ENCODE measurements at regions not wholly inside any gene's neighbourhood (a gene's known extent, or its start where the extent isn't known, plus 50 kb on each side); places are given as distances from the start of the nearest gene placed in this dataset.

DNA sequence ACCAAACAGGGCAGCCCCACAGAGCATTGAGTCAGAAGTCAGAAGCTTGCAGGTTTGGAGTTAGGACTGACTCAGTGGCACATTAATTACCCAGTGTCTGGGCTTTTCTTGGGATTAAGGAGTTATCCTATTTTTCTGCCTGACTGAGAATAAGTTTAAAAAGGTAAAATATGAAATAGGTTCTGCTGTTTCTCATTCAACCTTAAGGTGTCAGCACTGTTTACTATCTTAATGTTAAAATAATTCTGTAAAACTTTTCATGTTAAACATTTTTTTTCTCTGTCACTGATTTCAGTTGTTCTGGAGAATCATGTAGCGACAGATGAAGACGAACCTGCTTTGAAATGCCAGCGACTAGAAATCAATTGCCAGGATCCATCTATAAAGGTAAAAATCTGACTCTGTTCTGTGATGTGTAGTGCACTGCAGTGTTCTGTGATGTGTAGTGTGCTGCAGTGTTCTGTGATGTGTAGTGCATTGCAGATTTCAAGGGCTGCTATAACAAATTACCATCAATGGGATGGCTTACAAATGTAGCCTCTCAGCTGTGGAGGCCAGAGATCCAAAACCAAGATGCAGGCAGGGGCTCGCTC is 128.0 kb downstream of the LAT start:
- ATAC-seq (ENCODE audit: low read depth) (no peak), DNase-seq (no peak)
- Histone ChIP-seq H4K8ac (ENCODE audit: low read depth in 2 of 2, low read length in 2 of 2) (no peak overlapping the region), H2AFZ (replicated peaks; ENCODE audit: low read length, poor library complexity) (no peak overlapping the region), H2BK120ac (ENCODE audit: low read depth, low read length) (no peak overlapping the region; the same call in 1 of the 2 replicates), H4K5ac (ENCODE audit: low read depth, low read length) (peak overlapping the region; percentile 31; the same call in 1 of the 2 replicates), H3K4me2 (ENCODE audit: low read depth, low read length) (no peak overlapping the region), H2BK20ac (ENCODE audit: low read depth, low read length) (no peak overlapping the region), H3K18ac (ENCODE audit: low read depth, low read length) (no peak overlapping the region), H3K9me3 (ENCODE audit: control insufficient read depth, insufficient read depth, low read length) (no peaks in the 10 kb centered on the region), H2AK9ac (replicated peaks; ENCODE audit: low read depth, low read length, poor library complexity) (no peak overlapping the region), H3K23ac (ENCODE audit: low read depth, low read length) (no peak overlapping the region), H3K4ac (ENCODE audit: low read depth, low read length) (no peak overlapping the region), H3K4me1 (ENCODE audit: control insufficient read depth, insufficient read depth, low read length) (peaks cover 10% of the 10 kb centered on the region; the same call in 1 of the 2 replicates), H4K20me1 (ENCODE audit: insufficient read depth, low read length) (no peaks in the 10 kb centered on the region), H4K91ac (ENCODE audit: insufficient read depth, low read depth, low read length) (peak overlapping the region; percentile 3; the same call in 1 of the 2 replicates), H2BK15ac (ENCODE audit: low read depth, low read length) (no peak overlapping the region), H3K9me1 (ENCODE audit: insufficient read depth, low read length) (no peaks in the 10 kb centered on the region), H3K4me3 (ENCODE audit: insufficient read depth, low read depth, low read length) (no peak overlapping the region), H3K27me3 (ENCODE audit: control insufficient read depth, insufficient read depth, low read length) (no peaks in the 10 kb centered on the region), H2AK5ac (ENCODE audit: low read depth, low read length) (no peak overlapping the region), H3K9ac (ENCODE audit: low read depth, low read length) (no peak overlapping the region), H3K14ac (replicated peaks; ENCODE audit: low read depth, low read length) (no peak overlapping the region), H3K36me3 (ENCODE audit: control insufficient read depth, insufficient read depth, low read length) (peaks cover 4% of the 10 kb centered on the region; the same call in 1 of the 2 replicates), H3K27ac (ENCODE audit: insufficient read depth, low read length) (peak overlapping the region; percentile 33; the same call in 1 of the 2 replicates), H3K56ac (ENCODE audit: extremely low read depth, insufficient read depth, low read length) (no peak overlapping the region), H3K79me1 (ENCODE audit: low read depth in 1 of 2, low read length in 2 of 2) (0 out of 4 replicates have a peak, but pooled peaks cover 0 to 8% of the 10 kb centered on the region in 2 experiments), H2BK5ac (ENCODE audit: low read depth, low read length, poor library complexity, severe bottlenecking) (no peak overlapping the region)
- ChIA-PET CTCF (no interaction called here), POLR2A (ENCODE audit: unreplicated experiment) (no interaction called here)
- intact Hi-C loops (cut with micrococcal nuclease), result no loop called here
- 100% methylated on average over 1 of the region's 4 CpGs; no CpG with 5 or more reads in 1 of the 2 experiments for WGBS, 2 experiments (ENCODE audit: extremely low coverage in 2 of 2, insufficient read length in 1 of 2)
- in situ Hi-C loops (cut with MboI; ENCODE audit: low sequenced_read_pairs), result no loop called here
- TF ChIP-seq RCOR1 (IDR thresholded peaks at IDR 0.05; ENCODE audit: insufficient replicate concordance, low read length), result no peak
- TF ChIP-seq RAD21 (IDR thresholded peaks at IDR 0.05; ENCODE audit: low read length), result peak; percentile 16; the same call in 1 of the 2 replicates
- TF ChIP-seq, protein P1, sequence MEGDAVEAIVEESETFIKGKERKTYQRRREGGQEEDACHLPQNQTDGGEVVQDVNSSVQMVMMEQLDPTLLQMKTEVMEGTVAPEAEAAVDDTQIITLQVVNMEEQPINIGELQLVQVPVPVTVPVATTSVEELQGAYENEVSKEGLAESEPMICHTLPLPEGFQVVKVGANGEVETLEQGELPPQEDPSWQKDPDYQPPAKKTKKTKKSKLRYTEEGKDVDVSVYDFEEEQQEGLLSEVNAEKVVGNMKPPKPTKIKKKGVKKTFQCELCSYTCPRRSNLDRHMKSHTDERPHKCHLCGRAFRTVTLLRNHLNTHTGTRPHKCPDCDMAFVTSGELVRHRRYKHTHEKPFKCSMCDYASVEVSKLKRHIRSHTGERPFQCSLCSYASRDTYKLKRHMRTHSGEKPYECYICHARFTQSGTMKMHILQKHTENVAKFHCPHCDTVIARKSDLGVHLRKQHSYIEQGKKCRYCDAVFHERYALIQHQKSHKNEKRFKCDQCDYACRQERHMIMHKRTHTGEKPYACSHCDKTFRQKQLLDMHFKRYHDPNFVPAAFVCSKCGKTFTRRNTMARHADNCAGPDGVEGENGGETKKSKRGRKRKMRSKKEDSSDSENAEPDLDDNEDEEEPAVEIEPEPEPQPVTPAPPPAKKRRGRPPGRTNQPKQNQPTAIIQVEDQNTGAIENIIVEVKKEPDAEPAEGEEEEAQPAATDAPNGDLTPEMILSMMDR (conservative IDR thresholded peaks at IDR 0.05; ENCODE audit: low read depth, low read length), result peak; percentile 18; the same call in 1 of the 2 replicates
- no peak for TF ChIP-seq NFE2L2 (IDR thresholded peaks at IDR 0.05; ENCODE audit: low read depth, low read length)
- TF ChIP-seq SMC3 (IDR thresholded peaks at IDR 0.05; ENCODE audit: low read depth, low read length), result 0 out of 2 replicates have a peak, but pooled peaks have one; percentile 13
- TF ChIP-seq RFX5 (IDR thresholded peaks at IDR 0.05; ENCODE audit: low read depth, low read length), result no peak
- TF ChIP-seq, protein P2, sequence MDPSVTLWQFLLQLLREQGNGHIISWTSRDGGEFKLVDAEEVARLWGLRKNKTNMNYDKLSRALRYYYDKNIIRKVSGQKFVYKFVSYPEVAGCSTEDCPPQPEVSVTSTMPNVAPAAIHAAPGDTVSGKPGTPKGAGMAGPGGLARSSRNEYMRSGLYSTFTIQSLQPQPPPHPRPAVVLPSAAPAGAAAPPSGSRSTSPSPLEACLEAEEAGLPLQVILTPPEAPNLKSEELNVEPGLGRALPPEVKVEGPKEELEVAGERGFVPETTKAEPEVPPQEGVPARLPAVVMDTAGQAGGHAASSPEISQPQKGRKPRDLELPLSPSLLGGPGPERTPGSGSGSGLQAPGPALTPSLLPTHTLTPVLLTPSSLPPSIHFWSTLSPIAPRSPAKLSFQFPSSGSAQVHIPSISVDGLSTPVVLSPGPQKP (IDR thresholded peaks at IDR 0.05; ENCODE audit: borderline replicate concordance, low read depth, low read length), result no peak
- dilution Hi-C loops (cut with HindIII; ENCODE audit: low sequenced_read_pairs, unreplicated experiment), result no loop called here
- BruUV-seq (replicated peaks), result no TSS peak

All from IMR-90 (cell line).